ENCODE measurements at regions not wholly inside any gene's neighbourhood (a gene's known extent, or its start where the extent isn't known, plus 50 kb on each side); places are given as distances from the start of the nearest gene placed in this dataset.

GRCh38 chr5:136526021-136526420 is 160.7 kb upstream of the TRPC7 start:
- DNase-seq, result no peak

GRCh38 chr5:136525597-136525996 is 160.3 kb upstream of the TRPC7 start:
- DNase-seq, result no peak

DNA sequence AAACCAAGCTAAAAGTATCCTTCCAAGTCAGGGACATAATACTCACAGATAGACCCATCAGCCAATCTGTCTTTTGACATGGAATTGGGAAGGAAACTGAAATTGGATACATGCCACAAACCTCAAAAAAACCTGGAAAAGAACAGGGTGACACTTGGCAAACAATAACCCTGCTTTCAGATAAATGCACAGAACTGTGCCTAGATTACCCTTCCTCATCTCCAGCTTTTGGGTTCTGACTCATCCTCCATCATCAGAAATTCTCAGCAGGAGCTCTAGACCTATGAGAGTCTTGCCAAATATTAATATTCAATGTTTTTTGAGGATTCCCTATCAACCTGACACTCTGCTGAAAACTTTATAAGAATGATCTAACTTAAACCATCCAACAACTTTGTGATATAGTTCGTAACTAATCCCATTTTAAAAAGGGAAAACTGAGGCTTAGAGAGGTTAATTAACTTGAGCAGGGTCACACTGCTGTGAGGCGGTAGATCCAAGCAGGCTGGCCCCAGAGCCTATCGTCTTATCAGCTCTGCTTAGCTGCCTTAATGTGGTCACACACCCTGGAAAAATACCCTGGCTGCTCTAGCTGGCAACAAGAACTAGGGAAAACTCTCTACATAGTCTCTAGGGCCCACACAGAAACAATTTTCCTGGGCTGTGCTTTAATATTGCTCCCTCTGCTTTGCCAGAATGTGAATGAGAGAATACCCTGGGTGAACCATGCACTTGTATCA is 157.0 kb upstream of the TRPC7 start:
- no peak for DNase-seq

- no peak for DNase-seq
Measured at GRCh38 chr5:136521696-136522095, 156.4 kb upstream of the TRPC7 start.

DNA sequence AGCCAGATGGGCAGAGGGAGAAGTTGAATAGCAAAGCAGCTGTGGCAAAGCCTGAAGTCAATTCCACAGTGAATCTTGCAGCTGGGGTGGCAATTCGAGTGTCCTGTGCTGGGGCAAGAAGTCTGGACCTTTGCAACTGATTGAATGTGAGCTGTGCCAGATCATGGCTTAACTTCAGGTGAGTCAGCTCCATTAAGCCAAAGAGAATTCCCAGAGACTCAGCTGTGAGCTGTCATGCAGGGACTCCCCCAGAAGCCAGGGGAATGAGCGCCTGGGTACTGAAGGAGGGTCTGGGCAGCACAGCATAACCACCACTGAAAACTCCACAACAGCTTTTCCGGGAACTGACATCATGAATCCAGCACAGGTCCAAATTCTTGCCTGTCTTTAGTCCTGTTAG is 153.5 kb upstream of the TRPC7 start:
- no peak for DNase-seq

- DNase-seq, result no peak
Measured at GRCh38 chr5:136518174-136518573, 152.8 kb upstream of the TRPC7 start.

- DNase-seq, result no peak
Measured at GRCh38 chr5:136517755-136518154, 152.4 kb upstream of the TRPC7 start.

GRCh38 chr5:136516637-136517036 is 151.3 kb upstream of the TRPC7 start:
- no peak for DNase-seq

- no peak for DNase-seq
Measured at GRCh38 chr5:136513430-136513829, 148.1 kb upstream of the TRPC7 start.

- DNase-seq, result no peak
Measured at GRCh38 chr5:136511046-136511445, 145.7 kb upstream of the TRPC7 start.

- no peak for DNase-seq
Measured at GRCh38 chr5:136510481-136510880, 145.1 kb upstream of the TRPC7 start.

GRCh38 chr5:136506131-136506530 is 140.8 kb upstream of the TRPC7 start:
- DNase-seq, result no peak

DNA sequence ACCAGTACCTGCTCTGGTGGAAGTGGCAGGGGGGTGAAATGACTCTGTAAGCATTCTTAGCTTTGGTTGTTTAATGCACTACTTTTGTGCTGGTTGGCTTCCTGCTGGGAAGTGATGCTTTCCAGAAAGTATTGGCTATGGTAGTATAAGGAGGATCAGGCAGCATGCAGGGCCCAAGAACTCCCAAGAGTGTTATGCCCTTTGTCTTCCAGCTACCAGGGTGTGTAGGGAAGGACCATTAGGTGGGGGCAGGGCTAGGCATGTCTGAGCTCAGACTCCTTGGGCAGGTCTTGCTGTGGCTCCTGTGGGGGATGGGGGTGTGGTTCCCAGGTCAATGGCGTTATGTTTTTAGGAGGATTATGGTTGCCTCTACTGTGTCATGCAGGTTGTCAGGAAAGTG is 135.8 kb upstream of the TRPC7 start:
- no peak for DNase-seq

DNA sequence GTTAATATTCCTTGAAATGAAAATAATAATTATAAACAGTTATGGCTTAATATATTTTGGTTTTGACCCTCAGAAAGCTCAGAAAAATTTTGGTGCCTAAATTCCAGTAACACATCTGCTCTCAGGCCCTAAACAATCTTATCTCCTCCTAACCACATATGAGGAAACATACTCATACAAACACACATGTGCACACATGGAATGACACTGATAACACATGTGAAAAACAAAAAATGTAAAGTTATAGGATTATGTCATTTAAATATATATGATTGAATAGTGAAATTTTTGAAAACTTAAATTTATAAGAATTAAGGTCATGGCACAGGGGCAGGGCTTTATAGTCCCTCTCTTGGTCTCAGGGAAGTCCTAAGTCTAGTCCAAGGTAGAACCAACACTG is 127.2 kb upstream of the TRPC7 start:
- no peak for DNase-seq

DNA sequence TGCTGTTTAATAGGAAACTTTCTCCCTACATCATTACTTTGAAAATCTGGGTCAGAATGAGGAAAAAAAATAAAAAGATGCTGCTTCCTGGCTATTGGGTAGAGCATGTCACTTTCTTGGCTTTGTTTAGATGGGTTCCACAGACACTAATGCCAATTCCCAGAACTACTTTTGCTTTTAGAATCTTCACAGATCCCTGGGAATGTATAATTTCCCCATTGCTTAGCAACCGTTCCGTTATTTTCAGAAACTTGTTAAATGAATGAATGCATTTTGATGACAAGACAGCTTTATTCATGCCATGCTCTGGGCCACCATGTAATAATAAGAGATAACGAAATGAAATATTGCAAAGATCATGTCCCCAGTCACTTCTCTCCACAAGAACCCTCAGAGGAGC is 126.5 kb upstream of the TRPC7 start:
- no peak for DNase-seq

GRCh38 chr5:136484808-136485325 is 119.5 kb upstream of the TRPC7 start:
- DNase-seq, result no peak

GRCh38 chr5:136482206-136482605 is 116.9 kb upstream of the TRPC7 start:
- DNase-seq, result no peak

- no peak for DNase-seq
Measured at GRCh38 chr5:136474466-136474865, 109.1 kb upstream of the TRPC7 start.

GRCh38 chr5:136467632-136468031 is 102.3 kb upstream of the TRPC7 start:
- no peak for DNase-seq

DNA sequence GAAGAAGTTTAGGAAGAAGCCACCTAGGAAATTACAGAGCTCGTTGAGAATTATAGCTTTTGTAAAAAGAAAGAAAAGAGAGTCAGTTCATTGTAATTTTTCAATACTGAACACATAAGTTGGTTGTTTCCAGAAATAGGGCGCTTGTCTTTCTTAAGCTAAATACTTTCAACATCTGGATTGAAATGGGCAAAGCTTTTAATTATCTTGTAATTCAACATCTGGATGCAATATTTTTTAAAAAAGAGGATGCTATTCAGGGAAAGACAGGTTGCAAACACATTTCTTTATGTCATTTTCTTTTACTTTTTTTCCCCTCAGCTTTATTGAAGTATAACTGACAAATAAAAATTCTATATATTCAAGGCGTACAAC is 100.7 kb upstream of the TRPC7 start:
- no peak for DNase-seq

GRCh38 chr5:136458481-136458880 is 93.1 kb upstream of the TRPC7 start:
- DNase-seq, result no peak

DNA sequence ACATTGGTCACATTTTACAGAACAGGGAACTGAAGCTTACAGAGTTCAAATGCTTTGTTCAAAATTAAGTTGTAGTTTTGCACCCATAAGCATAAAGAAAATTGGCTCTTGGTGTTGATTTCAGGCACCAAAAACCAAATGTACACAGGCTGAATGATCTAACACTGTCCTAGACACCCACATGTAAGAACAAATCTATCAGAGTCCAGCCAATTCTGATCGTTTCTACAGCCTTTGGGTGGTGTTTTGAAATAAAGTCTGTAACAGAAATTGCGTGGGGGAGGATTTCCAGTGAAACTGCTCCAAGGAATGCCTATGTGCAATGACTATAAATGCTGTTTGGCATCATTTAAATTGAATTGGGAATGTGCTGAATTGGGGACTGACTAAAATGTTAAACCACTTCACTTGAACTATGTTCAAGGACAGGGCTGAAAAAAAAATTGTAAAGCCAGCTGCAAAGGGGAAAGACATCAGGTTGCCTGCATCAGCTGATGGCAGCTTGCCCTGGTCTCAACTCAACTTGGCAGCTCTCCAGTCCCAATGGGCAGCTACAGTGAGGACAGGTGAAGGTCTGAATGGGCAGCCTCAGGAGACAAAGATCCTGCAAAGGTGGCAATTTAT is 92.2 kb upstream of the TRPC7 start:
- no peak for DNase-seq

DNA sequence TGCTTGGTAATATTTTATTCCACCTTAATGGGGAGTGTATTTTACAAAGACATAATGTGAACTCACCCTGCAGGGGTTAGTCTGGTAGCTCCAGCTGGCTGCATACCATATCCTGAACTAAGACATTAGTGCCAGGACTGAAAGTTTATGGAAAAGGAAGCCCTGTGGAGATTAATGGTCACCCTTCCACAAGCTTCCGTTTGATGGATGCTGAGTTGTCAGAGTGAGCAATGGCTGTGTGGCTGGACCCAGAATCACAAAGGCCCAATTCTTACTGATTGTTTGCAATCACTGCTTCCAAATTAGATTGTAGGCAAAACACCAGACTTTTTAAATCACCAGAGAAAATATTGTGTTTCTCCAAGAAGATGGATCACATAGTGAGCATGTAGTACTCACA is 90.1 kb upstream of the TRPC7 start:
- DNase-seq, result no peak

GRCh38 chr5:136453986-136454758 is 88.8 kb upstream of the TRPC7 start:
- DNase-seq, result no peak

Measured in stimulated activated CD4-positive, alpha-beta T cell treated with anti-CD3 and anti-CD28 coated beads, Interleukin-4, amount 100 ng/mL, for 4 hours (primary cell).